RWPE2 (cell line): ENCODE measurements at regions not wholly inside any gene's neighbourhood (a gene's known extent, or its start where the extent isn't known, plus 50 kb on each side); places are given as distances from the start of the nearest gene placed in this dataset.
"Not testable (repeated sequence)": the region's sequence is repeated elsewhere in the genome, so short reads cannot be mapped to it uniquely, and the experiment has no call there.

Source experiments
- ATAC-seq: fragments of 200-7000 bp; cut with Tn5 transposase; 3 replicates; pipeline ENCODE4 v1.9.1; 2021; ENCODE audit warnings: low read depth
- DNase-seq: peaks from one replicate; pipeline ENCODE4 v3.0.0-alpha.2; 2020; ENCODE audit warnings: low spot score
- H3K27ac ChIP-seq: fragments of 450-650 bp; 2 replicates; pipeline ENCODE4 v1.5.1; 2017; ENCODE audit warnings: mild to moderate bottlenecking; ENCODE audit not compliant: poor library complexity, severe bottlenecking
- H3K27me3 ChIP-seq: fragments of 250-450 bp; sonication (Bioruptor Pico); 2 replicates; pipeline ENCODE4 v1.5.1; 2021; ENCODE audit warnings: mild to moderate bottlenecking, moderate library complexity; ENCODE audit not compliant: insufficient read depth, poor library complexity, severe bottlenecking
- H3K36me3 ChIP-seq: fragments of 250-450 bp; sonication (Bioruptor Pico); 2 replicates; pipeline ENCODE4 v1.5.1; 2020; ENCODE audit warnings: low read depth, mild to moderate bottlenecking, moderate library complexity
- H3K4me1 ChIP-seq: fragments of 250-450 bp; sonication (Bioruptor Pico); 2 replicates; pipeline ENCODE4 v1.5.1; 2021; ENCODE audit warnings: mild to moderate bottlenecking, moderate library complexity; ENCODE audit not compliant: insufficient read depth, poor library complexity, severe bottlenecking
- H3K4me3 ChIP-seq: fragments of 250-450 bp; sonication (Bioruptor Pico); 2 replicates; pipeline ENCODE4 v1.5.1; 2021; ENCODE audit warnings: mild to moderate bottlenecking, moderate library complexity; ENCODE audit not compliant: severe bottlenecking
- H3K9me3 ChIP-seq: fragments of 250-450 bp; sonication (Bioruptor Pico); 2 replicates; pipeline ENCODE4 v1.5.1; 2021; ENCODE audit warnings: mild to moderate bottlenecking, moderate library complexity; ENCODE audit not compliant: severe bottlenecking
- TF ChIP-seq, protein P1 (sequence below): fragments of 450-650 bp; IDR thresholded peaks from one replicate; pipeline ENCODE4 v1.5.1; 2017; ENCODE audit warnings: mild to moderate bottlenecking, moderate library complexity; ENCODE audit not compliant: poor library complexity, severe bottlenecking

DNA sequence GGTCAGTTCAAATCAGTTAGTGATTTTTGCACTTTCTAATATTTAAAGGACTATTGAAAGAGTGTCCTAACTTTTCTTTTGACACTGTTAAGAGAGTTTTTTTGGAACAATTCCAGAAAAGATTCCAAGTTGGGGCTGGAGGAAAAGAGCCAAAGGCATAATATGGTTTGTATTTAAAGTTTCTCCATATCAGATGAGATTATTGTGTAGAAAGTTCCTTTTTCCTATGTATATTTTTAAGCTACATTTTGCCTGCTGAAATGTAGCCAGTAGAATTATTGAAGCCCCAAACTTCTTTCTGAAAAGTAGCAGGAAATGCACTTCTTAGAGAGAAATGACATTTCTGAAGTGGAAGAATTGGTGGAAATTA lies 136.5 kb upstream of the TSC22D2 start:
- TF ChIP-seq, protein P1, sequence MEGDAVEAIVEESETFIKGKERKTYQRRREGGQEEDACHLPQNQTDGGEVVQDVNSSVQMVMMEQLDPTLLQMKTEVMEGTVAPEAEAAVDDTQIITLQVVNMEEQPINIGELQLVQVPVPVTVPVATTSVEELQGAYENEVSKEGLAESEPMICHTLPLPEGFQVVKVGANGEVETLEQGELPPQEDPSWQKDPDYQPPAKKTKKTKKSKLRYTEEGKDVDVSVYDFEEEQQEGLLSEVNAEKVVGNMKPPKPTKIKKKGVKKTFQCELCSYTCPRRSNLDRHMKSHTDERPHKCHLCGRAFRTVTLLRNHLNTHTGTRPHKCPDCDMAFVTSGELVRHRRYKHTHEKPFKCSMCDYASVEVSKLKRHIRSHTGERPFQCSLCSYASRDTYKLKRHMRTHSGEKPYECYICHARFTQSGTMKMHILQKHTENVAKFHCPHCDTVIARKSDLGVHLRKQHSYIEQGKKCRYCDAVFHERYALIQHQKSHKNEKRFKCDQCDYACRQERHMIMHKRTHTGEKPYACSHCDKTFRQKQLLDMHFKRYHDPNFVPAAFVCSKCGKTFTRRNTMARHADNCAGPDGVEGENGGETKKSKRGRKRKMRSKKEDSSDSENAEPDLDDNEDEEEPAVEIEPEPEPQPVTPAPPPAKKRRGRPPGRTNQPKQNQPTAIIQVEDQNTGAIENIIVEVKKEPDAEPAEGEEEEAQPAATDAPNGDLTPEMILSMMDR: no peak
- DNase-seq (no peak), ATAC-seq (no peak)
- Histone ChIP-seq H3K36me3 (no peaks in the 10 kb centered on the region), H3K4me1 (no peaks in the 10 kb centered on the region), H3K27me3 (no peaks in the 10 kb centered on the region), H3K9me3 (no peaks in the 10 kb centered on the region), H3K4me3 (no peak overlapping the region), H3K27ac (no peak overlapping the region)

DNA sequence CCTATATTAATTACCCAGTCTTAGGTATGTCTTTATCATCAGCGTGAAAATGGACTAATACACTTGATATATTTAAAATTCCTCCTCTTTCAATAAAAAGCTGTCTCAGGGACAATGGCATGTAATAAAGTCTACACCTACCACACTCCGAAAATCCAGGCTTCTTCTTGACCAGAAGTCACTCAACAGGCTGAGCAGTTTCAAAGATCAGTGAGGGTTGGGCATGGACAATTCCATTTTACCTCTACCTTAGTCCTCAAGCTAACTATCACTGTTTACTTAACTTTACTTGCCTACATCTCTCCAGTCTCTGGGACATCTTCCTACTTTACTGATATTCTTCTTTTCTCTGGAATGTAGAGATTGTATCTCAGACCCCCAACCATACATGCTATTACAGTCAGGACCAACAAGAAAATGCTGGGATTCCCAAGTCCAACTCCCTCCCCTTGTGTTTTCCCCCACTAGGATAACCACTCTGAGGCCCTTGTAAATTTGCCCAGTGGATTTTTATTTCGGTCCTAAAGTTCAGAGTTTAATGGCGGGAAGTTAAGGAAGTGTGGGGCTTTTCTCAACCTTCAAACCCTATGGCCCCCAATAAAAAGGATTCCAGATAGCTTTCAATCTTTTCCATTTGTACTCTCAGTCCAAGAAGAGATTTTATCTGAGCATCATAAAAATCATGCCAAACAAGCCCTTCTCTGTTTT lies 137.1 kb upstream of the TSC22D2 start:
- H3K4me1 ChIP-seq: no peaks in the 10 kb centered on the region
- ATAC-seq (no peak), DNase-seq (no peak)
- H3K27ac ChIP-seq: no peak overlapping the region
- TF ChIP-seq, protein P1: no peak
- no peaks in the 10 kb centered on the region for H3K36me3 ChIP-seq
- H3K9me3 ChIP-seq: no peaks in the 10 kb centered on the region
- no peaks in the 10 kb centered on the region for H3K27me3 ChIP-seq
- H3K4me3 ChIP-seq: no peak overlapping the region

DNA sequence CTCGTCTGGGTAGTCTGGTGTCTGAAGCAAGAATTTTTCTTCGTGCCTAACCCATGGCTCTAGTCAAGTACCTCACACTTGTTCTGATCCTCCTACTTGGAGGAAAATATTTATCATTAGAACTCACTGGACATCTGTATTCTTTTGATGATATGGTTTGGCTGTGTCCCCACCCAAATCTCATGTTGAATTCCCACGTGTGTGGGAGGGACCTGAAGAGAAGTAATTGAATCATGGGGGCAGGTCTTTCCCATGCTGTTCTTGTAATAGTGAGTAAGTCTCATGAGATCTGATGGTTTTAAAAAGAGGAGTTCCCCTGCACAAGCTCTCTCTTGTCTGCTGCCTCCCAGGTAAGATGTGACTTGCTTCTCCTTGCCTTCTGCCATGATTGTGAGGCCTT lies 137.7 kb upstream of the TSC22D2 start:
- not testable (repeated sequence) for H3K27ac ChIP-seq

GRCh38 chr3:150269526-150269925 lies 138.6 kb upstream of the TSC22D2 start:
- TF ChIP-seq, protein P1: no peak
- H3K4me3 ChIP-seq: no peak overlapping the region
- no peak overlapping the region for H3K27ac ChIP-seq
- DNase-seq: no peak
- H3K4me1 ChIP-seq: no peaks in the 10 kb centered on the region
- H3K9me3 ChIP-seq: no peaks in the 10 kb centered on the region
- H3K27me3 ChIP-seq: no peaks in the 10 kb centered on the region
- H3K36me3 ChIP-seq: no peaks in the 10 kb centered on the region
- no peak for ATAC-seq

More for the DNA sequence above, 137.7 kb upstream of the TSC22D2 start:
- ATAC-seq, H3K27me3 ChIP-seq, H3K4me1 ChIP-seq, H3K36me3 ChIP-seq, H3K9me3 ChIP-seq, H3K4me3 ChIP-seq, DNase-seq: not testable (repeated sequence)

DNA sequence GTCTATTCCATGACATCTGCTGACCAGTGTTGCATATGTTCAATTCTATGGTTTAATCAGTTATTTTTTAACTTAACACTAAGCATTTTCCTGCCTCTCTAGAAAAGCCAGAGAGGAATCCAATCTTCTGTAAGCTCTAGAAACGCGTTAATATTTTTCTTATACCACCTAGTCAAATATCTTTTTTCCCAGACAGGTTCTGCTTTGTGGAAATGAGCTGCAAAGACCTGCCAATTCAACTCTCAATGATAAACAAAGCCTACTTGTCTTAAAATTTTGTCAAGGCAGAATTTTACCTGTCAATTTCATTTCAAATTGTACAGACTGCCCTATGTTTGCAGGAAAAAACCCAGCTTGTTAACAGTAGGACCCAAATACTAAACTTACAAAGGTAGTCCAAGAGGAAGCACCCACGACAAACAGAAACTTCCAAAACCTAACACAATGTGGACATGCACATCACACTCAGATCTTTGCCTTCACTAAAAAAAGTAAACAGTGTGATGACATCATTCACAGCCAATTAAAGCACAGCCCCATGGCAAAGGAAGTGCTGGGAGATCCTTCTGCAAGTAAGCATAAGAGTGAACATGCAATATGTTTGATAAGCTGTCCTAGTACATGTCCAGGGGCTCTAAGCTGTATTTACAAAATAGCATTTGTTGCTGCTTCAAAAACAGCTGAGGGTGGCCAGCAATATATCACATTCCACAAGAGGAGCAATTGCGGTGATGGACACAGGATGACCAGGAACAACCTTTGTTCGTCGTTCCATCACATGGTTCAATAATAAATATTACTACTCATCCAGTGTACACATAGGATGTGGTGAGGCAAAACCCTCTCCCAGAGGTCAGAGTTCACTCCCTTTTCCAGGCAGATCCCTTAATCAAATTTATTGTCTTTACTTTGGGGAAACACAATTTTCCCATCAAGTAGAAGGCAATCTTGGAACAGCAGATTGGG lies 139.4 kb upstream of the TSC22D2 start:
- Histone ChIP-seq H3K27ac (no peak overlapping the region), H3K9me3 (no peaks in the 10 kb centered on the region), H3K27me3 (no peaks in the 10 kb centered on the region), H3K36me3 (no peaks in the 10 kb centered on the region), H3K4me1 (no peaks in the 10 kb centered on the region), H3K4me3 (no peak overlapping the region)
- no peak for DNase-seq
- no peak for ATAC-seq
- TF ChIP-seq, protein P1: no peak
